A549 (cell line): ENCODE measurements at regions not wholly inside any gene's neighbourhood (a gene's known extent, or its start where the extent isn't known, plus 50 kb on each side); places are given as distances from the start of the nearest gene placed in this dataset.

Experiments
- ATAC-seq, 2 experiments: fragments of 200-7000 bp in 1 of 2; fragments of >200 bp in 1 of 2; cut with Nextera tagmentation in 1 of 2; cut with Tn5 transposase in 1 of 2; 3 replicates each; pipeline versions ENCODE4 v1.8.0 to v1.9.1; 2018 to 2020; ENCODE audit warnings: mild to moderate bottlenecking in 1 of 2, moderate library complexity in 1 of 2
- CTCF ChIA-PET: fragments of 300-600 bp; sonication (Branson Sonifier 250); formaldehyde crosslinking; extraction: SDS; loops from one replicate; lab custom pipeline; 2021; ENCODE audit warnings: antibody characterized with exemption, inconsistent platforms; lab: Yijun Ruan, JAX
- POLR2A ChIA-PET: fragments of 350-600 bp; formaldehyde crosslinking; extraction: SDS; loops from one replicate; lab custom pipeline; 2021; ENCODE audit warnings: antibody characterized with exemption, inconsistent platforms; lab: Yijun Ruan, JAX
- DNase-seq, 2 experiments: peaks; one replicate each; pipeline versions ENCODE4 v3.0.0 to v3.0.0-alpha.2; 2011 to 2016; ENCODE audit warnings: low read depth in 1 of 2, low spot score in 1 of 2
- FAIRE-seq: peaks from 2 replicates; lab custom pipeline; 2011; peaks lifted over from hg19 to GRCh38; lab: Jason Lieb, UNC
- H3K27ac ChIP-seq, 2 experiments: fragments of >200 bp; sonication (Bioruptor Twin); formaldehyde crosslinking; 3 replicates each; pipeline ENCODE4 v1.5.1; 2016 to 2017
- H3K4me1 ChIP-seq: fragments of >200 bp; sonication (Bioruptor Twin); formaldehyde crosslinking; 3 replicates; pipeline ENCODE4 v1.6.1; 2016
- H3K4me2 ChIP-seq: fragments of >200 bp; sonication (Bioruptor Twin); formaldehyde crosslinking; 3 replicates; pipeline ENCODE4 v1.6.1; 2016
- H3K4me3 ChIP-seq: fragments of >200 bp; sonication (Bioruptor Twin); formaldehyde crosslinking; 3 replicates; pipeline ENCODE4 v1.5.1; 2016
- H3K9me3 ChIP-seq: fragments of >200 bp; sonication (Bioruptor Twin); formaldehyde crosslinking; 3 replicates; pipeline ENCODE4 v1.6.1; 2016
- BHLHE40 ChIP-seq: IDR thresholded peaks from 2 replicates; pipeline ENCODE4 v1.6.1; 2012; ENCODE audit warnings: low read depth, low read length, inconsistent platforms
- E2F6 ChIP-seq: IDR thresholded peaks from 2 replicates; pipeline ENCODE4 v1.6.1; 2012; ENCODE audit warnings: low read depth, borderline replicate concordance
- EHF ChIP-seq: fragments of 250-450 bp; sonication (Bioruptor Pico); IDR thresholded peaks from 2 replicates; pipeline ENCODE4 v1.5.0; 2020; ENCODE audit warnings: mild to moderate bottlenecking
- EP300 ChIP-seq, 2 experiments: fragments of >200 bp; sonication (Bioruptor Twin); formaldehyde crosslinking; IDR thresholded peaks; 2 replicates in 1 of 2; 3 replicates in 1 of 2; pipeline ENCODE4 v1.6.1; 2016 to 2017
- ESRRA ChIP-seq: fragments of 150-350 bp; IDR thresholded peaks from 2 replicates; pipeline ENCODE4 v1.6.1; 2014; ENCODE audit warnings: mild to moderate bottlenecking, low read length, borderline replicate concordance
- FOXS1 ChIP-seq: fragments of 250-450 bp; sonication (Bioruptor Pico); IDR thresholded peaks from 2 replicates; pipeline ENCODE4 v1.5.0; 2020; ENCODE audit warnings: mild to moderate bottlenecking, moderate library complexity
- HEYL ChIP-seq: fragments of 250-450 bp; sonication (Bioruptor Pico); IDR thresholded peaks from 2 replicates; pipeline ENCODE4 v1.8.0; 2021; ENCODE audit warnings: mild to moderate bottlenecking, moderate library complexity
- HOXA7 ChIP-seq: fragments of 250-450 bp; sonication (Bioruptor Pico); IDR thresholded peaks from 2 replicates; pipeline ENCODE4 v1.5.0; 2020; ENCODE audit warnings: mild to moderate bottlenecking, moderate library complexity
- MAZ ChIP-seq: fragments of 150-350 bp; IDR thresholded peaks from 2 replicates; pipeline ENCODE4 v1.6.1; 2014; ENCODE audit warnings: antibody characterized with exemption, low read depth, low read length, borderline replicate concordance
- NPAS2 ChIP-seq: fragments of 250-450 bp; sonication (Bioruptor Pico); IDR thresholded peaks from 2 replicates; pipeline ENCODE4 v1.8.0; 2022; ENCODE audit warnings: mild to moderate bottlenecking, moderate library complexity, borderline replicate concordance
- NR3C1 ChIP-seq: fragments of >200 bp; sonication (Bioruptor Twin); formaldehyde crosslinking; IDR thresholded peaks from 3 replicates; pipeline ENCODE4 v1.6.1; 2017
- PBX3 ChIP-seq: IDR thresholded peaks from 2 replicates; pipeline ENCODE4 v1.6.1; 2012
- PHF8 ChIP-seq: fragments of 200-600 bp; sonication (generic); IDR thresholded peaks from 2 replicates; pipeline ENCODE4 v1.6.1; 2016; ENCODE audit warnings: low read depth, mild to moderate bottlenecking, antibody characterized with exemption, moderate library complexity, borderline replicate concordance
- POLR2A ChIP-seq: IDR thresholded peaks from 2 replicates; pipeline ENCODE4 v1.6.1; 2012; ENCODE audit warnings: mild to moderate bottlenecking, low read length
- POLR2AphosphoS2 ChIP-seq: conservative IDR thresholded peaks from 2 replicates; pipeline ENCODE4 v1.6.1; 2012; ENCODE audit warnings: low read length, improper control_type of control experiment, inconsistent platforms
- RARB ChIP-seq: fragments of 250-450 bp; sonication (Bioruptor Pico); IDR thresholded peaks from 2 replicates; pipeline ENCODE4 v1.8.0; 2021; ENCODE audit warnings: mild to moderate bottlenecking, moderate library complexity
- RNF2 ChIP-seq: fragments of 200-600 bp; sonication (generic); IDR thresholded peaks from 2 replicates; pipeline ENCODE4 v1.6.1; 2016; ENCODE audit warnings: low read depth, mild to moderate bottlenecking, antibody characterized with exemption, moderate library complexity, borderline replicate concordance
- SREBF2 ChIP-seq: fragments of 450-650 bp; IDR thresholded peaks from 2 replicates; pipeline ENCODE4 v1.6.1; 2014; ENCODE audit warnings: mild to moderate bottlenecking, moderate library complexity
- ZC3H11A ChIP-seq: fragments of 450-650 bp; IDR thresholded peaks from 2 replicates; pipeline ENCODE4 v1.6.1; 2014; ENCODE audit warnings: antibody characterized with exemption, mild to moderate bottlenecking
- WGBS: methylation state at CpG from one replicate; pipeline ENCODE4 v1.1.6; 2017; ENCODE audit errors: missing lambda C conversion rate; 5-methylcytosine and 5-hydroxymethylcytosine counted together
- TF ChIP-seq, protein P1 (sequence below): fragments of 200-600 bp; sonication (generic); IDR thresholded peaks from 2 replicates; pipeline ENCODE4 v1.6.1; 2016; ENCODE audit warnings: antibody characterized with exemption, mild to moderate bottlenecking, moderate library complexity
- TF ChIP-seq, protein P2 (sequence below): fragments of >200 bp; sonication (Bioruptor Twin); formaldehyde crosslinking; IDR thresholded peaks from 3 replicates; pipeline ENCODE4 v1.5.1; 2016
- TF ChIP-seq, protein P3 (sequence below): fragments of 250-450 bp; sonication (Bioruptor Pico); IDR thresholded peaks from 2 replicates; pipeline ENCODE4 v1.5.0; 2020; ENCODE audit warnings: low read depth, mild to moderate bottlenecking, moderate library complexity

- Histone ChIP-seq H3K4me3 (no peak overlapping the region), H3K4me1 (no peaks in the 10 kb centered on the region)
- no peak for DNase-seq
- TF ChIP-seq RARB (CRISPR knock-in tag) = no peak
- no peak for TF ChIP-seq EP300 (IDR thresholded peaks at IDR 0.05)
- TF ChIP-seq, protein P1, sequence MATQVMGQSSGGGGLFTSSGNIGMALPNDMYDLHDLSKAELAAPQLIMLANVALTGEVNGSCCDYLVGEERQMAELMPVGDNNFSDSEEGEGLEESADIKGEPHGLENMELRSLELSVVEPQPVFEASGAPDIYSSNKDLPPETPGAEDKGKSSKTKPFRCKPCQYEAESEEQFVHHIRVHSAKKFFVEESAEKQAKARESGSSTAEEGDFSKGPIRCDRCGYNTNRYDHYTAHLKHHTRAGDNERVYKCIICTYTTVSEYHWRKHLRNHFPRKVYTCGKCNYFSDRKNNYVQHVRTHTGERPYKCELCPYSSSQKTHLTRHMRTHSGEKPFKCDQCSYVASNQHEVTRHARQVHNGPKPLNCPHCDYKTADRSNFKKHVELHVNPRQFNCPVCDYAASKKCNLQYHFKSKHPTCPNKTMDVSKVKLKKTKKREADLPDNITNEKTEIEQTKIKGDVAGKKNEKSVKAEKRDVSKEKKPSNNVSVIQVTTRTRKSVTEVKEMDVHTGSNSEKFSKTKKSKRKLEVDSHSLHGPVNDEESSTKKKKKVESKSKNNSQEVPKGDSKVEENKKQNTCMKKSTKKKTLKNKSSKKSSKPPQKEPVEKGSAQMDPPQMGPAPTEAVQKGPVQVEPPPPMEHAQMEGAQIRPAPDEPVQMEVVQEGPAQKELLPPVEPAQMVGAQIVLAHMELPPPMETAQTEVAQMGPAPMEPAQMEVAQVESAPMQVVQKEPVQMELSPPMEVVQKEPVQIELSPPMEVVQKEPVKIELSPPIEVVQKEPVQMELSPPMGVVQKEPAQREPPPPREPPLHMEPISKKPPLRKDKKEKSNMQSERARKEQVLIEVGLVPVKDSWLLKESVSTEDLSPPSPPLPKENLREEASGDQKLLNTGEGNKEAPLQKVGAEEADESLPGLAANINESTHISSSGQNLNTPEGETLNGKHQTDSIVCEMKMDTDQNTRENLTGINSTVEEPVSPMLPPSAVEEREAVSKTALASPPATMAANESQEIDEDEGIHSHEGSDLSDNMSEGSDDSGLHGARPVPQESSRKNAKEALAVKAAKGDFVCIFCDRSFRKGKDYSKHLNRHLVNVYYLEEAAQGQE = no peak
- TF ChIP-seq HEYL (CRISPR knock-in tag) = no peak
- TF ChIP-seq E2F6 = no peak
- TF ChIP-seq POLR2A = no peak
- no peak for TF ChIP-seq EHF (CRISPR knock-in tag)
- TF ChIP-seq, protein P2, sequence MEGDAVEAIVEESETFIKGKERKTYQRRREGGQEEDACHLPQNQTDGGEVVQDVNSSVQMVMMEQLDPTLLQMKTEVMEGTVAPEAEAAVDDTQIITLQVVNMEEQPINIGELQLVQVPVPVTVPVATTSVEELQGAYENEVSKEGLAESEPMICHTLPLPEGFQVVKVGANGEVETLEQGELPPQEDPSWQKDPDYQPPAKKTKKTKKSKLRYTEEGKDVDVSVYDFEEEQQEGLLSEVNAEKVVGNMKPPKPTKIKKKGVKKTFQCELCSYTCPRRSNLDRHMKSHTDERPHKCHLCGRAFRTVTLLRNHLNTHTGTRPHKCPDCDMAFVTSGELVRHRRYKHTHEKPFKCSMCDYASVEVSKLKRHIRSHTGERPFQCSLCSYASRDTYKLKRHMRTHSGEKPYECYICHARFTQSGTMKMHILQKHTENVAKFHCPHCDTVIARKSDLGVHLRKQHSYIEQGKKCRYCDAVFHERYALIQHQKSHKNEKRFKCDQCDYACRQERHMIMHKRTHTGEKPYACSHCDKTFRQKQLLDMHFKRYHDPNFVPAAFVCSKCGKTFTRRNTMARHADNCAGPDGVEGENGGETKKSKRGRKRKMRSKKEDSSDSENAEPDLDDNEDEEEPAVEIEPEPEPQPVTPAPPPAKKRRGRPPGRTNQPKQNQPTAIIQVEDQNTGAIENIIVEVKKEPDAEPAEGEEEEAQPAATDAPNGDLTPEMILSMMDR = no peak
- no peak for TF ChIP-seq PBX3
- no peak for TF ChIP-seq RNF2
- no peak for TF ChIP-seq PHF8
- TF ChIP-seq NR3C1 = no peak
- no peak for TF ChIP-seq ESRRA
- no peak for TF ChIP-seq POLR2AphosphoS2
- TF ChIP-seq MAZ = no peak
- TF ChIP-seq, protein P3, sequence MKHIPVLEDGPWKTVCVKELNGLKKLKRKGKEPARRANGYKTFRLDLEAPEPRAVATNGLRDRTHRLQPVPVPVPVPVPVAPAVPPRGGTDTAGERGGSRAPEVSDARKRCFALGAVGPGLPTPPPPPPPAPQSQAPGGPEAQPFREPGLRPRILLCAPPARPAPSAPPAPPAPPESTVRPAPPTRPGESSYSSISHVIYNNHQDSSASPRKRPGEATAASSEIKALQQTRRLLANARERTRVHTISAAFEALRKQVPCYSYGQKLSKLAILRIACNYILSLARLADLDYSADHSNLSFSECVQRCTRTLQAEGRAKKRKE (CRISPR knock-in tag) = no peak
- no peak for TF ChIP-seq NPAS2 (CRISPR knock-in tag)
- TF ChIP-seq, all 56 proteins: peak for 0
- no peak for ATAC-seq
- 42% methylated on average over 5 of the region's 6 CpGs for WGBS
- POLR2A ChIA-PET = interaction anchor here (0.6 kb wide), 1 partner anchor 29 kb away, joined by 3 read pairs; no protein-coding TSS in a partner anchor
- Histone ChIP-seq H3K4me2 (no peak overlapping the region), H3K27ac (no peak overlapping the region), H3K9me3 (peaks cover 4% of the 10 kb centered on the region; the same call in 1 of the 3 replicates)
- FAIRE-seq = no peak
- CTCF ChIA-PET = no interaction called here
Observed at GRCh38 chr2:35355056-35355455, 1000.5 kb upstream of the CRIM1 start.

- DNase-seq = no peak
- ChIA-PET CTCF (no interaction called here), POLR2A (no interaction called here)
- H3K4me1 ChIP-seq = no peaks in the 10 kb centered on the region
- H3K9me3 ChIP-seq = no peaks in the 10 kb centered on the region
- no peak for FAIRE-seq
- ATAC-seq = no peak
- 46% methylated on average over 7 of the region's 7 CpGs for WGBS
- H3K4me3 ChIP-seq = no peak overlapping the region
- H3K4me2 ChIP-seq = no peak overlapping the region
- TF ChIP-seq HOXA7 (CRISPR knock-in tag) (no peak), ZC3H11A (no peak), FOXS1 (CRISPR knock-in tag) (no peak), SREBF2 (no peak), BHLHE40 (no peak)
- H3K27ac ChIP-seq = no peak overlapping the region
Observed at GRCh38 chr2:35347561-35347960, 1008.0 kb upstream of the CRIM1 start.
